ENCODE measurements at regions not wholly inside any gene's neighbourhood (a gene's known extent, or its start where the extent isn't known, plus 50 kb on each side); places are given as distances from the start of the nearest gene placed in this dataset.

DNA sequence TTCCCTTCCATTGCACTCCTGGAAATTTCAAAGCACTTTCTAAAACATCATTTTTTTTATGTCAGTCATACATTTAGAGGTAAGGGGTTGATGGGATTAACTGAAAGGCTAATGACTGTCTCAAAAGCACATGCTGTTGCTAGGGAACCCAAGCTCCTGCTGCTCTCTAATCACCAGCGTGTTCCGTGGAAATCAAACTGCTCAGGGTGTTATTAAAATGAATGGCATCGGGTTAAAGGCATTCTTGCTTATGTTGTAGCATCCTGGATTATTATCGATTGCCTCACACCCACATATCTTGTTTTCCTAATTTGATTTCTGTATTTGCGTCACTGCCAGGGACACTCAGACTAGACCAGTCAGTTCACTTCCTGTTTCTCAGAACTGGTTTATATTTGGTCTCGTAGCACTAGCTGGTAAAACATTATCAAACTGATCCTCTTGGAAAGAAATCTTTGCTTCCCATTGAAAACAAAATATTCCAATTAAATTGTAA, 216.5 kb upstream of the MKLN1 start:
- peak overlapping the region; percentile 79 for H3K4me3 Mint-ChIP-seq (ENCODE audit: unreplicated experiment)
- no peak overlapping the region for H3K27ac Mint-ChIP-seq (ENCODE audit: unreplicated experiment)
- H3K27me3 Mint-ChIP-seq (ENCODE audit: insufficient read depth, unreplicated experiment), result peaks cover 18% of the 10 kb centered on the region
- POLR2A ChIA-PET, result no interaction called here
- H3K9me3 Mint-ChIP-seq (ENCODE audit: unreplicated experiment), result no peaks in the 10 kb centered on the region
- DNase-seq, result no peak
- H3K9me3 ChIP-seq, result no peaks in the 10 kb centered on the region
- TF ChIP-seq, protein P1, sequence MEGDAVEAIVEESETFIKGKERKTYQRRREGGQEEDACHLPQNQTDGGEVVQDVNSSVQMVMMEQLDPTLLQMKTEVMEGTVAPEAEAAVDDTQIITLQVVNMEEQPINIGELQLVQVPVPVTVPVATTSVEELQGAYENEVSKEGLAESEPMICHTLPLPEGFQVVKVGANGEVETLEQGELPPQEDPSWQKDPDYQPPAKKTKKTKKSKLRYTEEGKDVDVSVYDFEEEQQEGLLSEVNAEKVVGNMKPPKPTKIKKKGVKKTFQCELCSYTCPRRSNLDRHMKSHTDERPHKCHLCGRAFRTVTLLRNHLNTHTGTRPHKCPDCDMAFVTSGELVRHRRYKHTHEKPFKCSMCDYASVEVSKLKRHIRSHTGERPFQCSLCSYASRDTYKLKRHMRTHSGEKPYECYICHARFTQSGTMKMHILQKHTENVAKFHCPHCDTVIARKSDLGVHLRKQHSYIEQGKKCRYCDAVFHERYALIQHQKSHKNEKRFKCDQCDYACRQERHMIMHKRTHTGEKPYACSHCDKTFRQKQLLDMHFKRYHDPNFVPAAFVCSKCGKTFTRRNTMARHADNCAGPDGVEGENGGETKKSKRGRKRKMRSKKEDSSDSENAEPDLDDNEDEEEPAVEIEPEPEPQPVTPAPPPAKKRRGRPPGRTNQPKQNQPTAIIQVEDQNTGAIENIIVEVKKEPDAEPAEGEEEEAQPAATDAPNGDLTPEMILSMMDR (IDR thresholded peaks at IDR 0.05; ENCODE audit: insufficient read depth in 1 of 2, low read depth in 1 of 2, low read length in 1 of 2, severe bottlenecking in 1 of 2, unreplicated experiment in 1 of 2), result no peak
- 0 out of 2 replicates have a peak, but pooled peaks cover 1% of the 10 kb centered on the region for H3K27me3 ChIP-seq (replicated peaks; ENCODE audit: control insufficient read depth, insufficient read depth, low read length)
- no TSS peak for BruUV-seq (replicated peaks)
- CTCF ChIA-PET, result no interaction called here
- H3K36me3 Mint-ChIP-seq (ENCODE audit: insufficient read depth, unreplicated experiment), result peaks cover 6% of the 10 kb centered on the region
- no peaks in the 10 kb centered on the region for H3K36me3 ChIP-seq (ENCODE audit: control insufficient read depth, insufficient read depth, low read length)
- no peak overlapping the region for H3K4me3 ChIP-seq (ENCODE audit: low read depth, low read length)
- peaks cover 15% of the 10 kb centered on the region for H3K4me1 Mint-ChIP-seq (ENCODE audit: low read depth, unreplicated experiment)
- intact Hi-C loops (cut with micrococcal nuclease; ENCODE audit: unreplicated experiment), result no loop called here
- peaks cover 20% of the 10 kb centered on the region for H3K4me1 ChIP-seq

DNA sequence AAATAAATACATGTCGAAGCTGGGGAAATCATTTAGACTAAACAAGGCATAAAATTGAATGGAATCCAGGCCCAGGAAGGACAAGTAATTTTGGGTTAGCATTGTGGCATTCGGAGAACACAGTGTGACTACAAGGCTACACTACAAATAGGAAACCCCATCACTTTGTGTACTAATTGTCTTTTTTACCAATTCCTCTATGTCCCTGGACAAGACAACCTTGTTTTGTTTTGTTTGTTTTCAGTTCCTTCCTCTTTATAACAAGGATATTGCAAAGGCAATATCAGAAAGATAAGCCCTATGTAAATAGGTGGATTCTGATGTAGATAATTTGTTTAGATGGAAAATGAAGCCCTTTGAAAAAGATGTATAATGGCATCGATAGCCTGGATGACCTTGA, 215.9 kb upstream of the MKLN1 start:
- CTCF ChIA-PET, result no interaction called here
- no peak for DNase-seq
- Mint-ChIP-seq H3K36me3 (ENCODE audit: insufficient read depth, unreplicated experiment) (peaks cover 6% of the 10 kb centered on the region), H3K4me1 (ENCODE audit: low read depth, unreplicated experiment) (peaks cover 15% of the 10 kb centered on the region), H3K27me3 (ENCODE audit: insufficient read depth, unreplicated experiment) (peaks cover 18% of the 10 kb centered on the region), H3K9me3 (ENCODE audit: unreplicated experiment) (no peaks in the 10 kb centered on the region), H3K27ac (ENCODE audit: unreplicated experiment) (no peak overlapping the region), H3K4me3 (ENCODE audit: unreplicated experiment) (no peak overlapping the region)
- Histone ChIP-seq H3K9me3 (no peaks in the 10 kb centered on the region), H3K36me3 (ENCODE audit: control insufficient read depth, insufficient read depth, low read length) (no peaks in the 10 kb centered on the region), H3K27me3 (replicated peaks; ENCODE audit: control insufficient read depth, insufficient read depth, low read length) (0 out of 2 replicates have a peak, but pooled peaks cover 1% of the 10 kb centered on the region), H3K4me3 (ENCODE audit: low read depth, low read length) (no peak overlapping the region), H3K4me1 (peaks cover 20% of the 10 kb centered on the region)
- POLR2A ChIA-PET, result no interaction called here
- TF ChIP-seq, protein P1 (IDR thresholded peaks at IDR 0.05; ENCODE audit: insufficient read depth in 1 of 2, low read depth in 1 of 2, low read length in 1 of 2, severe bottlenecking in 1 of 2, unreplicated experiment in 1 of 2), result no peak
- intact Hi-C loops (cut with micrococcal nuclease; ENCODE audit: unreplicated experiment), result no loop called here
- BruUV-seq (replicated peaks), result no TSS peak

DNA sequence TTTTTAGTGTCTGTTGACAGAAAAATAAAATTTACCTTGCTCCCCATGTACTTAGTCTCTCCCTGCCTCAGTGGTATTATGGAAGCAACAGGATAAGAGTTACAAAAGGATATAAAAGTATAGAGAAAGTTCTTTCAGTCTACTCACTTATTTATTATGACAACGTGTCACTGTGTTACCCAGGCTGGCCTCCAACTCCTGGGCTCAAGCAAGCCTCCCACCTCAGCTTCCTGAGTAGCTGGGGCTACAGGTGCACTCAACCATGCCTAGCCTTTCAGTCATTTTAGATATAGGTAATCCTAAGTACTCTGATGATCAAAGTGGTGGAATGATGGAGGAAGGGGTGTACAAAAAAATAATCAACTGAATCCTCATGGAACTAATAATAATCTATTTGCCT, 215.2 kb upstream of the MKLN1 start:
- Mint-ChIP-seq H3K27me3 (ENCODE audit: insufficient read depth, unreplicated experiment) (peaks cover 18% of the 10 kb centered on the region), H3K27ac (ENCODE audit: unreplicated experiment) (no peak overlapping the region), H3K36me3 (ENCODE audit: insufficient read depth, unreplicated experiment) (peaks cover under 1% of the 10 kb centered on the region), H3K4me3 (ENCODE audit: unreplicated experiment) (no peak overlapping the region), H3K4me1 (ENCODE audit: low read depth, unreplicated experiment) (peaks cover 15% of the 10 kb centered on the region), H3K9me3 (ENCODE audit: unreplicated experiment) (peaks cover 5% of the 10 kb centered on the region)
- ChIA-PET CTCF (no interaction called here), POLR2A (no interaction called here)
- H3K36me3 ChIP-seq (ENCODE audit: control insufficient read depth, insufficient read depth, low read length), result no peaks in the 10 kb centered on the region
- peaks cover 20% of the 10 kb centered on the region for H3K4me1 ChIP-seq
- 0 out of 2 replicates have a peak, but pooled peaks cover 1% of the 10 kb centered on the region for H3K27me3 ChIP-seq (replicated peaks; ENCODE audit: control insufficient read depth, insufficient read depth, low read length)
- intact Hi-C loops (cut with micrococcal nuclease; ENCODE audit: unreplicated experiment), result no loop called here
- TF ChIP-seq, protein P1 (IDR thresholded peaks at IDR 0.05; ENCODE audit: insufficient read depth in 1 of 2, low read depth in 1 of 2, low read length in 1 of 2, severe bottlenecking in 1 of 2, unreplicated experiment in 1 of 2), result no peak
- DNase-seq, result no peak
- H3K9me3 ChIP-seq, result peaks cover 2% of the 10 kb centered on the region
- no TSS peak for BruUV-seq (replicated peaks)
- H3K4me3 ChIP-seq (ENCODE audit: low read depth, low read length), result no peak overlapping the region
